Loucy (cell line): ENCODE measurements at regions not wholly inside any gene's neighbourhood (a gene's known extent, or its start where the extent isn't known, plus 50 kb on each side); places are given as distances from the start of the nearest gene placed in this dataset.

ENCODE experiments used
- EZH2phosphoT487 ChIP-seq: fragments of 200-600 bp; IDR thresholded peaks from 2 replicates; pipeline ENCODE4 v1.6.1; 2018; ENCODE audit warnings: antibody characterized with exemption, mild to moderate bottlenecking, moderate library complexity, borderline replicate concordance
- TF ChIP-seq, protein P1 (sequence below): fragments of 200-600 bp; sonication (generic); conservative IDR thresholded peaks from 2 replicates; pipeline ENCODE4 v1.5.1; 2014; ENCODE audit warnings: mild to moderate bottlenecking, antibody characterized with exemption, low read length

DNA sequence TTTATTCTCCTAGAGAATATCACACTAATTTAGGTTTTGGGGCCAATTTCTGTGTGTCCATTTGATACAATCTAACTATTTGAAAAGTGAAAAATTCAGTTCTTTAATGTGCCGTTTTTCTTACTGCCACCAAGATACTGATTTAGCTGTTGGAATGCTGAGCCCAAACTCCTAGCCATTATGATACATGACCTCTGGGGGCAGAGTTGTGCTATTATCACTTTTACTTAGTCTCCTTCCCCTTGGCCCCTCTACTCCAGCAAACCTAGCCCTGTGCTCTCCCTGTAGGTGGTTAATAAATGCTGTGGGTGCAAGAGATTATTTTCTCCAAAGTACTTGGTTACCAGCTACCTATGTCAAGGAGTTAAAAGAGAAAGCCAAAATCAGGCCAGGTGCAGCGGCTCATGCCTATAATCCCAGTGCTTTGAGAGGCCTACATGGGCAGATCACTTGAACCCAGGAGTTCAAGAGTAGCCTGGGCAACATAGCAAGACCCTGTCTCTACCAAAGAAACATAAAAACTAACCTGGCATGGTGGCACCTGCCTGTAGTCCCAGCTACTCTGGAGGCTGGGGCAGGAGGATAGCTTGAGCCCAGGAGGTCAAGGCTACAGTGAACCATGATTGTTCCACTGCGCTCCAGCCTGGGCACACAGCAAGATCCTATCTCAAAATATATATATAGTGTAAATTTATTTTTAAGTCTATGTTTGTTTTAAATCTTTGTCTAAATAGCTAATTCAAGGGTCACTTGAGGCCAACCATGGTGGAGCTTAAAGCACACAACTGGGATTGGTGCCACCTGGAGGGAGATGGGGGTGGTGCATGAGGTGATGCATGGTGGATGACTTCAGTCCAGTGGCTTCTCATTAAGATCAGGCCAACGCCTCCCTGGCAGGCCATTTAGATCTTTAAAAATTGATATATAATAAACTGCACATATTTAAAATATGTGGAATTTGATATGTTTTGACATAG is 193.2 kb upstream of the PLET1 start:
- TF ChIP-seq, protein P1, sequence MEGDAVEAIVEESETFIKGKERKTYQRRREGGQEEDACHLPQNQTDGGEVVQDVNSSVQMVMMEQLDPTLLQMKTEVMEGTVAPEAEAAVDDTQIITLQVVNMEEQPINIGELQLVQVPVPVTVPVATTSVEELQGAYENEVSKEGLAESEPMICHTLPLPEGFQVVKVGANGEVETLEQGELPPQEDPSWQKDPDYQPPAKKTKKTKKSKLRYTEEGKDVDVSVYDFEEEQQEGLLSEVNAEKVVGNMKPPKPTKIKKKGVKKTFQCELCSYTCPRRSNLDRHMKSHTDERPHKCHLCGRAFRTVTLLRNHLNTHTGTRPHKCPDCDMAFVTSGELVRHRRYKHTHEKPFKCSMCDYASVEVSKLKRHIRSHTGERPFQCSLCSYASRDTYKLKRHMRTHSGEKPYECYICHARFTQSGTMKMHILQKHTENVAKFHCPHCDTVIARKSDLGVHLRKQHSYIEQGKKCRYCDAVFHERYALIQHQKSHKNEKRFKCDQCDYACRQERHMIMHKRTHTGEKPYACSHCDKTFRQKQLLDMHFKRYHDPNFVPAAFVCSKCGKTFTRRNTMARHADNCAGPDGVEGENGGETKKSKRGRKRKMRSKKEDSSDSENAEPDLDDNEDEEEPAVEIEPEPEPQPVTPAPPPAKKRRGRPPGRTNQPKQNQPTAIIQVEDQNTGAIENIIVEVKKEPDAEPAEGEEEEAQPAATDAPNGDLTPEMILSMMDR, result peak; percentile 58
- TF ChIP-seq EZH2phosphoT487, result no peak
